ENCODE measurements at regions not wholly inside any gene's neighbourhood (a gene's known extent, or its start where the extent isn't known, plus 50 kb on each side); places are given as distances from the start of the nearest gene placed in this dataset.
A peak's percentile ranks its signal among the peaks of the same experiment; 100 is the strongest.
"Not testable (repeated sequence)": the region's sequence is repeated elsewhere in the genome, so short reads cannot be mapped to it uniquely, and the experiment has no call there.

GRCh38 chr2:3113122-3113521 is 264.5 kb downstream of the EIPR1 start:
- no peak overlapping the region for H3K27ac ChIP-seq
- in situ Hi-C loops (cut with MboI; ENCODE audit: low pct_unique_long_range_greater_than_20kb in 2 of 9, low sequenced_read_pairs in 9 of 9, unreplicated experiment in 9 of 9) = no loop called here
- 18 to 91% (median 78%) methylated on average over 2 to 8 of the region's 10 CpGs for WGBS, 10 experiments
- H3K4me3 ChIP-seq = no peak overlapping the region
- peaks cover 4 to 5% of the 10 kb centered on the region in 2 donors for H3K4me1 ChIP-seq (replicated peaks in 1 of 2)
- no peak for ATAC-seq (replicated peaks in 6 of 8)

- in situ Hi-C loops (cut with MboI; ENCODE audit: low pct_unique_long_range_greater_than_20kb in 2 of 9, low sequenced_read_pairs in 9 of 9, unreplicated experiment in 9 of 9) = no loop called here
- ATAC-seq (replicated peaks in 6 of 8) = no peak
Measured at GRCh38 chr2:3112553-3112952, 265.1 kb downstream of the EIPR1 start.

GRCh38 chr2:3112131-3112530 is 265.5 kb downstream of the EIPR1 start:
- in situ Hi-C loops (cut with MboI; ENCODE audit: low pct_unique_long_range_greater_than_20kb in 2 of 9, low sequenced_read_pairs in 9 of 9, unreplicated experiment in 9 of 9) = no loop called here
- Histone ChIP-seq H3K27ac (no peak overlapping the region), H3K4me3 (no peak overlapping the region), H3K4me1 (replicated peaks in 1 of 2) (peaks cover 5 to 6% of the 10 kb centered on the region in 2 donors)
- no peak for ATAC-seq (replicated peaks in 6 of 8)
- 40 to 97% (median 87%) methylated on average over 1 to 5 of the region's 6 CpGs; no CpG with 5 or more reads in 5 of the 10 experiments for WGBS, 10 experiments

More at GRCh38 chr2:3112553-3112952, 265.1 kb downstream of the EIPR1 start:
- Histone ChIP-seq H3K4me1 (replicated peaks in 1 of 2) (peaks cover 5 to 6% of the 10 kb centered on the region in 2 donors), H3K4me3 (no peak overlapping the region), H3K27ac (no peak overlapping the region)
- 27 to 100% (median 89%) methylated on average over 2 to 10 of the region's 10 CpGs for WGBS, 10 experiments

GRCh38 chr2:3110994-3111666 is 266.5 kb downstream of the EIPR1 start:
- WGBS, 10 experiments = 21 to 100% (median 93%) methylated on average over 1 to 7 of the region's 7 CpGs; no CpG with 5 or more reads in 1 of the 10 experiments
- ATAC-seq (replicated peaks in 6 of 8) = peak in 2 of 8 experiments; percentile 51 to 57
- Histone ChIP-seq H3K4me3 (no peak overlapping the region), H3K27ac (no peak overlapping the region), H3K4me1 (replicated peaks in 1 of 2) (peaks cover 5 to 6% of the 10 kb centered on the region in 2 donors)
- in situ Hi-C loops (cut with MboI; ENCODE audit: low pct_unique_long_range_greater_than_20kb in 2 of 9, low sequenced_read_pairs in 9 of 9, unreplicated experiment in 9 of 9) = no loop called here

GRCh38 chr2:3110555-3110954 is 267.1 kb downstream of the EIPR1 start:
- H3K27ac ChIP-seq = no peak overlapping the region
- H3K4me3 ChIP-seq = no peak overlapping the region
- in situ Hi-C loops (cut with MboI; ENCODE audit: low pct_unique_long_range_greater_than_20kb in 2 of 9, low sequenced_read_pairs in 9 of 9, unreplicated experiment in 9 of 9) = no loop called here
- ATAC-seq (replicated peaks in 6 of 8) = no peak
- peaks cover 5 to 6% of the 10 kb centered on the region in 2 donors for H3K4me1 ChIP-seq (replicated peaks in 1 of 2)
- WGBS, 10 experiments = 60 to 100% (median 83%) methylated on average over 1 to 3 of the region's 3 CpGs; no CpG with 5 or more reads in 5 of the 10 experiments

GRCh38 chr2:3108710-3109702 is 268.6 kb downstream of the EIPR1 start:
- in situ Hi-C loops (cut with MboI; ENCODE audit: low pct_unique_long_range_greater_than_20kb in 2 of 9, low sequenced_read_pairs in 9 of 9, unreplicated experiment in 9 of 9) = no loop called here
- H3K4me1 ChIP-seq (replicated peaks in 1 of 2) = peaks cover 16 to 19% of the 10 kb centered on the region in 2 donors
- no peak overlapping the region for H3K4me3 ChIP-seq
- no peak for ATAC-seq (replicated peaks in 6 of 8)
- 34 to 100% (median 94%) methylated on average over 1 to 11 of the region's 29 CpGs; no CpG with 5 or more reads in 2 of the 10 experiments for WGBS, 10 experiments
- H3K27ac ChIP-seq = no peak overlapping the region

- in situ Hi-C loops (cut with MboI; ENCODE audit: low pct_unique_long_range_greater_than_20kb in 2 of 9, low sequenced_read_pairs in 9 of 9, unreplicated experiment in 9 of 9) = no loop called here
- Histone ChIP-seq H3K27ac (peak overlapping the region in 1 of 2 donors; percentile 10), H3K4me3 (no peak overlapping the region), H3K4me1 (replicated peaks in 1 of 2) (peaks cover 16 to 21% of the 10 kb centered on the region in 2 donors)
- WGBS, 10 experiments = 50 to 100% (median 65%) methylated on average over 1 to 4 of the region's 14 CpGs; no CpG with 5 or more reads in 6 of the 10 experiments
- peak in 2 of 8 experiments; percentile 12 to 21 for ATAC-seq (replicated peaks in 6 of 8)
Measured at GRCh38 chr2:3108105-3108504, 269.5 kb downstream of the EIPR1 start.

- in situ Hi-C loops (cut with MboI; ENCODE audit: low pct_unique_long_range_greater_than_20kb in 2 of 9, low sequenced_read_pairs in 9 of 9, unreplicated experiment in 9 of 9) = no loop called here
- WGBS, 10 experiments = 0 to 96% (median 88%) methylated on average over 1 to 10 of the region's 14 CpGs; no CpG with 5 or more reads in 3 of the 10 experiments
- no peak for ATAC-seq (replicated peaks in 6 of 8)
Measured at GRCh38 chr2:3107567-3107966, 270.1 kb downstream of the EIPR1 start.

GRCh38 chr2:3105814-3106569 is 271.6 kb downstream of the EIPR1 start:
- 25 to 100% (median 87%) methylated on average over 1 to 11 of the region's 17 CpGs; no CpG with 5 or more reads in 1 of the 10 experiments for WGBS, 10 experiments
- no peak for ATAC-seq (replicated peaks in 6 of 8)
- Histone ChIP-seq H3K27ac (no peak overlapping the region), H3K4me1 (replicated peaks in 1 of 2) (peaks cover 32 to 42% of the 10 kb centered on the region in 2 donors), H3K4me3 (no peak overlapping the region)
- in situ Hi-C loops (cut with MboI; ENCODE audit: low pct_unique_long_range_greater_than_20kb in 2 of 9, low sequenced_read_pairs in 9 of 9, unreplicated experiment in 9 of 9) = no loop called here

More at GRCh38 chr2:3107567-3107966, 270.1 kb downstream of the EIPR1 start:
- Histone ChIP-seq H3K4me3 (no peak overlapping the region), H3K27ac (no peak overlapping the region), H3K4me1 (replicated peaks in 1 of 2) (peaks cover 16 to 26% of the 10 kb centered on the region in 2 donors)

GRCh38 chr2:3104958-3105813 is 272.4 kb downstream of the EIPR1 start:
- H3K27ac ChIP-seq = peak overlapping the region in 1 of 2 donors; percentile 74
- peak in 3 of 8 experiments; percentile 55 to 66 (median 65) for ATAC-seq (replicated peaks in 6 of 8)
- H3K4me3 ChIP-seq; in situ Hi-C loops (cut with MboI; ENCODE audit: low pct_unique_long_range_greater_than_20kb in 2 of 9, low sequenced_read_pairs in 9 of 9, unreplicated experiment in 9 of 9): not testable (repeated sequence)
- WGBS, 10 experiments = 6 to 100% (median 60%) methylated on average over 1 to 4 of the region's 14 CpGs; no CpG with 5 or more reads in 3 of the 10 experiments
- peaks cover 36 to 49% of the 10 kb centered on the region in 2 donors for H3K4me1 ChIP-seq (replicated peaks in 1 of 2)

GRCh38 chr2:3104261-3104660 is 273.4 kb downstream of the EIPR1 start:
- in situ Hi-C loops (cut with MboI; ENCODE audit: low pct_unique_long_range_greater_than_20kb in 2 of 9, low sequenced_read_pairs in 9 of 9, unreplicated experiment in 9 of 9) = no loop called here
- Histone ChIP-seq H3K27ac (peak overlapping the region; percentile 35 to 53), H3K4me1 (replicated peaks in 1 of 2) (peaks cover 36 to 49% of the 10 kb centered on the region in 2 donors), H3K4me3 (no peak overlapping the region)
- WGBS, 10 experiments = 57 to 100% (median 83%) methylated on average over 1 to 5 of the region's 11 CpGs; no CpG with 5 or more reads in 3 of the 10 experiments
- ATAC-seq (replicated peaks in 6 of 8) = no peak
